ENCODE measurements at regions not wholly inside any gene's neighbourhood (a gene's known extent, or its start where the extent isn't known, plus 50 kb on each side); places are given as distances from the start of the nearest gene placed in this dataset.

GRCh38 chr7:136251826-136252225 is 274.7 kb upstream of the MTPN start:
- no peak overlapping the region for H3K27ac ChIP-seq (ENCODE audit: insufficient read depth, low read length)
- no peak overlapping the region for H3K18ac ChIP-seq (ENCODE audit: low read depth, low read length)
- no peaks in the 10 kb centered on the region for H3K79me1 ChIP-seq (ENCODE audit: low read depth in 1 of 2, low read length in 2 of 2)
- DNase-seq (no peak), ATAC-seq (ENCODE audit: low read depth) (no peak)
- H3K9me3 ChIP-seq (ENCODE audit: control insufficient read depth, insufficient read depth, low read length): no peaks in the 10 kb centered on the region
- H2AK5ac ChIP-seq (ENCODE audit: low read depth, low read length): no peak overlapping the region
- no peak overlapping the region for H3K9ac ChIP-seq (ENCODE audit: low read depth, low read length)
- no CpG with 5 or more reads among the region's 3 CpGs for WGBS, 2 experiments (ENCODE audit: extremely low coverage in 2 of 2, insufficient read length in 1 of 2)
- no peak overlapping the region for H3K56ac ChIP-seq (ENCODE audit: extremely low read depth, insufficient read depth, low read length)
- TF ChIP-seq CHD1 (IDR thresholded peaks at IDR 0.05; ENCODE audit: low read depth, low read length): no peak
- no peak for TF ChIP-seq MAZ (IDR thresholded peaks at IDR 0.05; ENCODE audit: borderline replicate concordance, low read depth, low read length)
- no peak for TF ChIP-seq FOS (IDR thresholded peaks at IDR 0.05; ENCODE audit: low read depth, low read length)
- no peak for TF ChIP-seq RCOR1 (IDR thresholded peaks at IDR 0.05; ENCODE audit: insufficient replicate concordance, low read length)
- no peak for TF ChIP-seq ELK1 (IDR thresholded peaks at IDR 0.05; ENCODE audit: borderline replicate concordance, low read depth, low read length)
- TF ChIP-seq POLR2A (IDR thresholded peaks at IDR 0.05; ENCODE audit: low read depth, low read length): no peak
- TF ChIP-seq RAD21 (IDR thresholded peaks at IDR 0.05; ENCODE audit: low read length): no peak
- no peak for TF ChIP-seq CTCF (conservative IDR thresholded peaks at IDR 0.05; ENCODE audit: low read depth, low read length)
- TF ChIP-seq CEBPB (IDR thresholded peaks at IDR 0.05; ENCODE audit: low read depth, low read length): no peak
- no peak for TF ChIP-seq MAFK (IDR thresholded peaks at IDR 0.05; ENCODE audit: low read depth, low read length)
- no peak for TF ChIP-seq RFX5 (IDR thresholded peaks at IDR 0.05; ENCODE audit: low read depth, low read length)
- no peak for TF ChIP-seq MXI1 (IDR thresholded peaks at IDR 0.05; ENCODE audit: borderline replicate concordance, low read depth, low read length)
- no peak for TF ChIP-seq SMC3 (IDR thresholded peaks at IDR 0.05; ENCODE audit: low read depth, low read length)
- no peak for TF ChIP-seq BHLHE40 (IDR thresholded peaks at IDR 0.05; ENCODE audit: low read depth, low read length)
- no peak overlapping the region for H3K4me3 ChIP-seq (ENCODE audit: insufficient read depth, low read depth, low read length)
- no peak overlapping the region for H2BK120ac ChIP-seq (ENCODE audit: low read depth, low read length)
- no peak overlapping the region for H3K4ac ChIP-seq (ENCODE audit: low read depth, low read length)
- H2AK9ac ChIP-seq (replicated peaks; ENCODE audit: low read depth, low read length, poor library complexity): no peak overlapping the region
- in situ Hi-C loops (cut with MboI; ENCODE audit: low sequenced_read_pairs) (no loop called here), intact Hi-C loops (cut with micrococcal nuclease) (no loop called here), dilution Hi-C loops (cut with HindIII; ENCODE audit: low sequenced_read_pairs, unreplicated experiment) (no loop called here)
- ChIA-PET POLR2A (ENCODE audit: unreplicated experiment) (no interaction called here), CTCF (interaction anchor here (0.6 kb wide), 1 partner anchor 119 kb away, joined by 3 read pairs; no protein-coding TSS in a partner anchor)
- no TSS peak for BruUV-seq (replicated peaks)
- no peak overlapping the region for H3K14ac ChIP-seq (replicated peaks; ENCODE audit: low read depth, low read length)
- no peaks in the 10 kb centered on the region for H3K27me3 ChIP-seq (ENCODE audit: control insufficient read depth, insufficient read depth, low read length)
- no peaks in the 10 kb centered on the region for H3K9me1 ChIP-seq (ENCODE audit: insufficient read depth, low read length)
- H2BK15ac ChIP-seq (ENCODE audit: low read depth, low read length): no peak overlapping the region
- H2BK5ac ChIP-seq (ENCODE audit: low read depth, low read length, poor library complexity, severe bottlenecking): no peak overlapping the region
- no peak overlapping the region for H2AFZ ChIP-seq (replicated peaks; ENCODE audit: low read length, poor library complexity)
- H4K8ac ChIP-seq (ENCODE audit: low read depth in 2 of 2, low read length in 2 of 2): no peak overlapping the region
- no peak overlapping the region for H4K91ac ChIP-seq (ENCODE audit: insufficient read depth, low read depth, low read length)
- H4K5ac ChIP-seq (ENCODE audit: low read depth, low read length): no peak overlapping the region
- H2BK20ac ChIP-seq (ENCODE audit: low read depth, low read length): no peak overlapping the region
- H3K4me2 ChIP-seq (ENCODE audit: low read depth, low read length): no peak overlapping the region
- H3K4me1 ChIP-seq (ENCODE audit: control insufficient read depth, insufficient read depth, low read length): no peaks in the 10 kb centered on the region
- H4K20me1 ChIP-seq (ENCODE audit: insufficient read depth, low read length): no peaks in the 10 kb centered on the region
- H3K36me3 ChIP-seq (ENCODE audit: control insufficient read depth, insufficient read depth, low read length): no peaks in the 10 kb centered on the region
- no peak overlapping the region for H3K23ac ChIP-seq (ENCODE audit: low read depth, low read length)
